Karpas-422 (cell line): ENCODE measurements at regions not wholly inside any gene's neighbourhood (a gene's known extent, or its start where the extent isn't known, plus 50 kb on each side); places are given as distances from the start of the nearest gene placed in this dataset.

Experiments used
- DNase-seq: peaks from one replicate; pipeline ENCODE4 v3.0.0-alpha.2; 2015
- H2AFZ ChIP-seq: fragments of 200-600 bp; sonication (generic); 2 replicates; pipeline ENCODE4 v1.6.1; 2014; ENCODE audit warnings: antibody characterized with exemption, low read length, mixed read lengths
- H3K27ac ChIP-seq: fragments of 200-600 bp; sonication (generic); 2 replicates; pipeline ENCODE4 v1.5.1; 2014; ENCODE audit warnings: mild to moderate bottlenecking, low read length, moderate library complexity
- H3K27me3 ChIP-seq: fragments of 200-600 bp; sonication (generic); 2 replicates; pipeline ENCODE4 v1.6.1; 2014; ENCODE audit warnings: low read length, mixed read lengths
- H3K36me3 ChIP-seq: fragments of 200-600 bp; sonication (generic); 2 replicates; pipeline ENCODE4 v1.6.1; 2014; ENCODE audit warnings: low read length, mixed read lengths; ENCODE audit not compliant: insufficient read depth
- H3K4me1 ChIP-seq: fragments of 200-600 bp; sonication (generic); 2 replicates; pipeline ENCODE4 v1.6.1; 2014; ENCODE audit warnings: mild to moderate bottlenecking, low read length, mixed read lengths
- H3K4me2 ChIP-seq: fragments of 200-600 bp; sonication (generic); 2 replicates; pipeline ENCODE4 v1.6.1; 2014; ENCODE audit warnings: low read length, low read depth, mild to moderate bottlenecking; ENCODE audit not compliant: poor library complexity, severe bottlenecking
- H3K4me3 ChIP-seq: fragments of 200-600 bp; sonication (generic); 2 replicates; pipeline ENCODE4 v1.5.1; 2014; ENCODE audit warnings: mild to moderate bottlenecking, antibody characterized with exemption, low read length, mixed read lengths
- H3K79me2 ChIP-seq: fragments of 200-600 bp; sonication (generic); 2 replicates; pipeline ENCODE4 v1.6.1; 2014; ENCODE audit warnings: mild to moderate bottlenecking, low read length, mixed read lengths
- H3K9ac ChIP-seq: fragments of 200-600 bp; sonication (generic); 2 replicates; pipeline ENCODE4 v1.6.0; 2014; ENCODE audit warnings: low read length
- H3K9me2 ChIP-seq: fragments of 200-600 bp; sonication (generic), shearing (Covaris generic); replicated peaks from 2 replicates; pipeline ENCODE4 v1.6.0; 2014; ENCODE audit warnings: mild to moderate bottlenecking, low read length, moderate library complexity; ENCODE audit not compliant: insufficient read depth
- H3K9me3 ChIP-seq: fragments of 300-700, 200-600 bp; sonication (generic); 2 replicates; pipeline ENCODE4 v1.6.1; 2014; ENCODE audit warnings: low read length, mixed read lengths
- H4K20me1 ChIP-seq: fragments of 200-600 bp; sonication (generic); 2 replicates; pipeline ENCODE4 v1.6.1; 2014; ENCODE audit warnings: mild to moderate bottlenecking, antibody characterized with exemption, low read length, low read depth; ENCODE audit not compliant: insufficient read depth

GRCh38 chr20:43824309-43825050 lies 90.2 kb upstream of the TOX2 start:
- peaks cover 16% of the 10 kb centered on the region for H3K4me1 ChIP-seq
- H3K4me2 ChIP-seq, result no peak overlapping the region
- no peaks in the 10 kb centered on the region for H3K79me2 ChIP-seq
- H3K4me3 ChIP-seq, result no peak overlapping the region
- no peaks in the 10 kb centered on the region for H3K9me3 ChIP-seq
- H3K9ac ChIP-seq, result no peak overlapping the region
- H3K27me3 ChIP-seq, result 0 out of 2 replicates have a peak, but pooled peaks cover 3% of the 10 kb centered on the region
- no peaks in the 10 kb centered on the region for H3K36me3 ChIP-seq
- no peak for DNase-seq
- H3K9me2 ChIP-seq, result no peaks in the 10 kb centered on the region
- H3K27ac ChIP-seq, result no peak overlapping the region
- H2AFZ ChIP-seq, result no peak overlapping the region
- no peaks in the 10 kb centered on the region for H4K20me1 ChIP-seq

GRCh38 chr20:43821795-43822194 lies 92.9 kb upstream of the TOX2 start:
- H3K9ac ChIP-seq, result no peak overlapping the region
- no peak overlapping the region for H3K4me2 ChIP-seq
- H2AFZ ChIP-seq, result no peak overlapping the region
- H3K27ac ChIP-seq, result no peak overlapping the region
- no peaks in the 10 kb centered on the region for H3K79me2 ChIP-seq
- H3K36me3 ChIP-seq, result no peaks in the 10 kb centered on the region
- H3K4me1 ChIP-seq, result peaks cover 16% of the 10 kb centered on the region
- no peaks in the 10 kb centered on the region for H3K9me2 ChIP-seq
- H3K9me3 ChIP-seq, result no peaks in the 10 kb centered on the region
- H3K27me3 ChIP-seq, result 0 out of 2 replicates have a peak, but pooled peaks cover 3% of the 10 kb centered on the region
- H3K4me3 ChIP-seq, result no peak overlapping the region
- no peak for DNase-seq
- no peaks in the 10 kb centered on the region for H4K20me1 ChIP-seq

- no peaks in the 10 kb centered on the region for H3K79me2 ChIP-seq
- H3K36me3 ChIP-seq, result no peaks in the 10 kb centered on the region
- H3K9me2 ChIP-seq, result no peaks in the 10 kb centered on the region
- H4K20me1 ChIP-seq, result no peaks in the 10 kb centered on the region
- H3K9me3 ChIP-seq, result no peaks in the 10 kb centered on the region
- H3K4me2 ChIP-seq, result no peak overlapping the region
- peaks cover 9% of the 10 kb centered on the region for H3K4me1 ChIP-seq
- no peak overlapping the region for H3K9ac ChIP-seq
- H3K27ac ChIP-seq, result no peak overlapping the region
- H2AFZ ChIP-seq, result no peak overlapping the region
- H3K27me3 ChIP-seq, result 0 out of 2 replicates have a peak, but pooled peaks cover 3% of the 10 kb centered on the region
- DNase-seq, result no peak
- H3K4me3 ChIP-seq, result no peak overlapping the region
Observed at GRCh38 chr20:43820731-43821330, 93.8 kb upstream of the TOX2 start.

- no peak for DNase-seq
- Histone ChIP-seq H3K27ac (no peak overlapping the region), H3K9ac (no peak overlapping the region), H3K27me3 (0 out of 2 replicates have a peak, but pooled peaks cover 7% of the 10 kb centered on the region), H3K79me2 (no peaks in the 10 kb centered on the region), H3K4me1 (no peaks in the 10 kb centered on the region), H3K9me3 (peaks cover 22% of the 10 kb centered on the region), H2AFZ (no peak overlapping the region), H4K20me1 (no peaks in the 10 kb centered on the region), H3K4me3 (no peak overlapping the region), H3K9me2 (no peaks in the 10 kb centered on the region), H3K36me3 (no peaks in the 10 kb centered on the region), H3K4me2 (no peak overlapping the region)
Observed at GRCh38 chr20:43812216-43812615, 85.4 kb upstream of the GTSF1L start.

GRCh38 chr20:43809206-43809819 lies 82.5 kb upstream of the GTSF1L start:
- Histone ChIP-seq H3K4me2 (no peak overlapping the region), H3K9ac (no peak overlapping the region), H3K4me1 (no peaks in the 10 kb centered on the region), H3K4me3 (no peak overlapping the region), H3K27ac (no peak overlapping the region), H3K9me2 (no peaks in the 10 kb centered on the region), H3K27me3 (0 out of 2 replicates have a peak, but pooled peaks cover 7% of the 10 kb centered on the region), H2AFZ (no peak overlapping the region), H4K20me1 (no peaks in the 10 kb centered on the region), H3K79me2 (no peaks in the 10 kb centered on the region), H3K36me3 (no peaks in the 10 kb centered on the region), H3K9me3 (peaks cover 22% of the 10 kb centered on the region)
- DNase-seq, result no peak

GRCh38 chr20:43804781-43805180 lies 78.0 kb upstream of the GTSF1L start:
- Histone ChIP-seq H4K20me1 (no peaks in the 10 kb centered on the region), H3K27me3 (0 out of 2 replicates have a peak, but pooled peaks cover 7% of the 10 kb centered on the region), H3K9ac (no peak overlapping the region), H3K79me2 (no peaks in the 10 kb centered on the region), H3K9me2 (no peaks in the 10 kb centered on the region), H3K27ac (no peak overlapping the region), H2AFZ (no peak overlapping the region), H3K4me1 (no peaks in the 10 kb centered on the region), H3K4me2 (no peak overlapping the region), H3K4me3 (no peak overlapping the region), H3K9me3 (peaks cover 20% of the 10 kb centered on the region), H3K36me3 (no peaks in the 10 kb centered on the region; the same call in 1 of the 2 replicates)
- no peak for DNase-seq

- H3K4me2 ChIP-seq, result no peak overlapping the region
- peaks cover 3% of the 10 kb centered on the region for H3K4me1 ChIP-seq
- H3K27me3 ChIP-seq, result 0 out of 2 replicates have a peak, but pooled peaks cover 2% of the 10 kb centered on the region
- H3K4me3 ChIP-seq, result no peak overlapping the region
- H3K27ac ChIP-seq, result no peak overlapping the region
- H3K79me2 ChIP-seq, result no peaks in the 10 kb centered on the region
- DNase-seq, result no peak
- no peaks in the 10 kb centered on the region; the same call in 1 of the 2 replicates for H3K36me3 ChIP-seq
- no peaks in the 10 kb centered on the region for H3K9me2 ChIP-seq
- H2AFZ ChIP-seq, result no peak overlapping the region
- no peak overlapping the region for H3K9ac ChIP-seq
- H3K9me3 ChIP-seq, result peaks cover 8% of the 10 kb centered on the region
- H4K20me1 ChIP-seq, result no peaks in the 10 kb centered on the region
Observed at GRCh38 chr20:43803276-43803675, 76.5 kb upstream of the GTSF1L start.

GRCh38 chr20:43800186-43800585 lies 73.4 kb upstream of the GTSF1L start:
- Histone ChIP-seq H3K4me2 (no peak overlapping the region), H3K4me3 (no peak overlapping the region), H4K20me1 (no peaks in the 10 kb centered on the region), H3K27me3 (no peaks in the 10 kb centered on the region), H3K36me3 (no peaks in the 10 kb centered on the region; the same call in 1 of the 2 replicates), H3K9me3 (peaks cover 8% of the 10 kb centered on the region), H3K9me2 (no peaks in the 10 kb centered on the region), H3K9ac (no peak overlapping the region), H3K79me2 (no peaks in the 10 kb centered on the region), H2AFZ (no peak overlapping the region), H3K4me1 (peaks cover 3% of the 10 kb centered on the region), H3K27ac (no peak overlapping the region)
- DNase-seq, result no peak
